OCI-LY3 (cell line): ENCODE measurements at regions not wholly inside any gene's neighbourhood (a gene's known extent, or its start where the extent isn't known, plus 50 kb on each side); places are given as distances from the start of the nearest gene placed in this dataset.
A peak's percentile ranks its signal among the peaks of the same experiment; 100 is the strongest.

Experiments used
- H2AFZ ChIP-seq: fragments of 200-600, 300-600 bp; shearing (Covaris generic); 2 replicates; pipeline ENCODE4 v1.6.0; 2014; ENCODE audit warnings: antibody characterized with exemption, low read depth, low read length
- H3K27ac ChIP-seq: fragments of 200-600, 300-600 bp; sonication (generic); 2 replicates; pipeline ENCODE4 v1.5.1; 2014; ENCODE audit warnings: mild to moderate bottlenecking, low read length, moderate library complexity, mixed read lengths
- H3K27me3 ChIP-seq: fragments of 200-600, 300-600 bp; sonication (generic); 2 replicates; pipeline ENCODE4 v1.6.1; 2014; ENCODE audit warnings: low read depth, low read length, mixed read lengths
- H3K36me3 ChIP-seq: fragments of 200-600, 300-600 bp; sonication (generic); replicated peaks from 2 replicates; pipeline ENCODE3; 2014; ENCODE audit warnings: low read depth, low read length, mixed read lengths
- H3K4me1 ChIP-seq: fragments of 300-600, 200-600 bp; sonication (generic); 2 replicates; pipeline ENCODE4 v1.6.1; 2014; ENCODE audit warnings: low read length, mixed read lengths
- H3K4me2 ChIP-seq: fragments of 200-600, 300-600 bp; sonication (generic); 2 replicates; pipeline ENCODE4 v1.6.1; 2014; ENCODE audit warnings: low read length, mixed read lengths
- H3K4me3 ChIP-seq: fragments of 300-600, 200-600 bp; sonication (generic); 2 replicates; pipeline ENCODE4 v1.5.1; 2014; ENCODE audit warnings: antibody characterized with exemption, mild to moderate bottlenecking, low read length, moderate library complexity
- H3K79me2 ChIP-seq: fragments of 300-600, 200-600 bp; shearing (Covaris generic); 2 replicates; pipeline ENCODE4 v1.6.1; 2014; ENCODE audit warnings: mild to moderate bottlenecking, low read length, mixed read lengths
- H3K9ac ChIP-seq: fragments of 300-600, 200-600 bp; shearing (Covaris generic); 2 replicates; pipeline ENCODE4 v1.6.0; 2014; ENCODE audit warnings: mild to moderate bottlenecking, low read length, moderate library complexity
- H3K9me3 ChIP-seq: fragments of 200-600, 300-600 bp; shearing (Covaris generic); 2 replicates; pipeline ENCODE4 v1.6.1; 2014; ENCODE audit warnings: low read length, mixed read lengths; ENCODE audit not compliant: insufficient read depth
- H4K20me1 ChIP-seq: fragments of 200-600, 300-600 bp; sonication (generic); 2 replicates; pipeline ENCODE4 v1.6.1; 2016; ENCODE audit warnings: low read length, mixed read lengths; ENCODE audit not compliant: insufficient read depth
- EZH2phosphoT487 ChIP-seq: fragments of 200-600 bp; shearing (Covaris generic); IDR thresholded peaks from 2 replicates; pipeline ENCODE4 v1.6.1; 2018; ENCODE audit warnings: antibody characterized with exemption, mixed run types, low read depth
- TF ChIP-seq, protein P1 (sequence below): fragments of 200-600, 300-600 bp; sonication (generic); IDR thresholded peaks from 2 replicates; pipeline ENCODE4 v1.5.1; 2014; ENCODE audit warnings: antibody characterized with exemption, low read length, low read depth

DNA sequence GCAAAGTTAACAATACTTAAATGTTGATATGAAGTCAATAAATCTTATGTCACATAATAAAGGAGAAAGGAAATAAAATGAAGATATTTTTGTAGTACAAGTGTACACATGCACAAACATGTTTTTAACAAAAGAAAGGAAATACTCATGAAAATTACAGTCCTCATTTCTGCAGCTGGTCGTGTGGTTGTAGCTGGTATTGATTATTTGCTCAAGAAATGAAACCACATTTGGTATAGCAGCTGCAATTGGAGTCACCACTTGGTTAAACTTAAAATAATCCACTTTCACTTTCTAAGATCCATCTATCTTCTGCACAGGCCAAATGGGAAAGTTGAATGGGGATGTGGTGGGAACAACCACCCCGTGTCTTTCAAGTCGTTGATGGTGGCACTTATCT is 580.5 kb upstream of the NRXN1 start:
- no peak for TF ChIP-seq EZH2phosphoT487
- TF ChIP-seq, protein P1, sequence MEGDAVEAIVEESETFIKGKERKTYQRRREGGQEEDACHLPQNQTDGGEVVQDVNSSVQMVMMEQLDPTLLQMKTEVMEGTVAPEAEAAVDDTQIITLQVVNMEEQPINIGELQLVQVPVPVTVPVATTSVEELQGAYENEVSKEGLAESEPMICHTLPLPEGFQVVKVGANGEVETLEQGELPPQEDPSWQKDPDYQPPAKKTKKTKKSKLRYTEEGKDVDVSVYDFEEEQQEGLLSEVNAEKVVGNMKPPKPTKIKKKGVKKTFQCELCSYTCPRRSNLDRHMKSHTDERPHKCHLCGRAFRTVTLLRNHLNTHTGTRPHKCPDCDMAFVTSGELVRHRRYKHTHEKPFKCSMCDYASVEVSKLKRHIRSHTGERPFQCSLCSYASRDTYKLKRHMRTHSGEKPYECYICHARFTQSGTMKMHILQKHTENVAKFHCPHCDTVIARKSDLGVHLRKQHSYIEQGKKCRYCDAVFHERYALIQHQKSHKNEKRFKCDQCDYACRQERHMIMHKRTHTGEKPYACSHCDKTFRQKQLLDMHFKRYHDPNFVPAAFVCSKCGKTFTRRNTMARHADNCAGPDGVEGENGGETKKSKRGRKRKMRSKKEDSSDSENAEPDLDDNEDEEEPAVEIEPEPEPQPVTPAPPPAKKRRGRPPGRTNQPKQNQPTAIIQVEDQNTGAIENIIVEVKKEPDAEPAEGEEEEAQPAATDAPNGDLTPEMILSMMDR = no peak

DNA sequence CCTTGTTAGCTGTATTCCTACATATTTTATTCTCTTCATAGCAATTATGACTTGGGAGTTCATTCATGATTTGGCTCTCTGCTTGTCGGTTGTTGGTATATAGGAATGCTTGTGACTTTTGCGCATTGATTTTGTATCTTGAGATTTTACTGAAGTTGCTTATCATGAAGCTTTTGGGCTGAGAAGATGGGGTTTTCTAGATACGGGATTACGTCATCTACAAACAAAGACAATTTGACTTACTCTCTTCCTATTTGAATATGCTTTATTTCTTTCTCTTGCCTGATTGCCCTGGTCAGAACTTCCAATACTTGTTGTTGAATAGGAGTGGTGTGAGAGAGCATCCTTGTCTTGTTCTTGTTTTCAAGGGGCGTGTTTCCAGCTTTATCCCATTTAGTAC is 569.8 kb upstream of the NRXN1 start:
- Histone ChIP-seq H3K4me2 (no peak overlapping the region), H3K27ac (no peak overlapping the region), H2AFZ (no peak overlapping the region), H3K4me3 (no peak overlapping the region), H3K9me3 (no peaks in the 10 kb centered on the region), H3K79me2 (no peaks in the 10 kb centered on the region), H3K4me1 (peaks cover 7% of the 10 kb centered on the region), H3K9ac (no peak overlapping the region), H3K27me3 (no peaks in the 10 kb centered on the region), H3K36me3 (no peaks in the 10 kb centered on the region), H4K20me1 (no peaks in the 10 kb centered on the region)
- no peak for TF ChIP-seq EZH2phosphoT487
- TF ChIP-seq, protein P1 = no peak

More for the DNA sequence above, 580.5 kb upstream of the NRXN1 start:
- Histone ChIP-seq H2AFZ (no peak overlapping the region), H3K36me3 (no peaks in the 10 kb centered on the region), H3K27me3 (no peaks in the 10 kb centered on the region), H3K4me1 (no peaks in the 10 kb centered on the region), H3K4me2 (no peak overlapping the region), H3K9me3 (peaks cover 26% of the 10 kb centered on the region), H3K9ac (no peak overlapping the region), H3K4me3 (no peak overlapping the region), H3K79me2 (no peaks in the 10 kb centered on the region), H4K20me1 (no peaks in the 10 kb centered on the region), H3K27ac (no peak overlapping the region)

DNA sequence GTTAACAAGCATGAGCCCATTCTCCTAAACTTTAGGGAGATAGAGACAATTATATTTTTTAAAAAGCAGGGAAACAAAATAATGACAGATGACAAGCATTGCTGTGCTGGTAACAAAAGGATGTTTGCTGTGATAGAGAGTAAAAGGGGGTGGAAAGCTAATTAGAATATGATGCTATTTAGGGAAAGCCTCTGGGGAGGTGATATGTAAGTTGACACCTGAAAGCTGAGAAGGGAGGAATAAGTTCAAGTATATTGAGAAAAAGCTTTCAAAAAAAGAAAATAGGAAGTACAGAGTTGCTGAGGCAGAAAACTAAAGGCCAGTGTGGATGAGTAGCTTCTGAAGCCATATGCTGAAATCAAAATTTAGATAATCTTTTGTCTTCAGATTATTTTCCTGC is 565.2 kb upstream of the NRXN1 start:
- no peaks in the 10 kb centered on the region for H4K20me1 ChIP-seq
- TF ChIP-seq, protein P1 = no peak
- TF ChIP-seq EZH2phosphoT487 = no peak
- no peak overlapping the region for H3K27ac ChIP-seq
- no peak overlapping the region for H3K4me2 ChIP-seq
- no peak overlapping the region for H3K4me3 ChIP-seq
- no peaks in the 10 kb centered on the region for H3K27me3 ChIP-seq
- H2AFZ ChIP-seq = no peak overlapping the region
- no peaks in the 10 kb centered on the region for H3K36me3 ChIP-seq
- no peak overlapping the region for H3K9ac ChIP-seq
- H3K9me3 ChIP-seq = no peaks in the 10 kb centered on the region
- H3K79me2 ChIP-seq = no peaks in the 10 kb centered on the region
- H3K4me1 ChIP-seq = peaks cover 21% of the 10 kb centered on the region

DNA sequence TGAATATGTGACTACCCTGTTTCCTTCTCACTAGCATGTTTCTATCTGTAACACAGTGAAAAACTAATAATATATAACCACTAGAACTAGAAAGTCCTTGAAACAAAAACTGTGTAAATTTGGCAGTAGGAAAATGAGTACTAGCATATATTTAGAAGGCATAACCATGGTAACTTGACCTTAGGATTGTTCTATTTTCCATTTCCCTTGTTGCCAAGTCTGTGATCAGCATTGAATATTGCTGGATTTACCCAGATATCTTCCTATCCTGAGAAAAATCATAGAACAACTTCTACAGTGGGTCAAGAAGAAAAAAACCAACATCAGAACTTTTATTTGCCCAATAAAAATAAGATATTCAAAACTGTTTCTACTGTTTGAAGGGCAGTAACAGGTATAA is 563.9 kb upstream of the NRXN1 start:
- Histone ChIP-seq H3K9ac (no peak overlapping the region), H3K9me3 (no peaks in the 10 kb centered on the region), H3K4me1 (peaks cover 21% of the 10 kb centered on the region), H3K4me3 (no peak overlapping the region), H3K27me3 (no peaks in the 10 kb centered on the region), H3K79me2 (no peaks in the 10 kb centered on the region), H3K27ac (peak overlapping the region; percentile 12; the same call in 1 of the 2 replicates), H4K20me1 (no peaks in the 10 kb centered on the region), H2AFZ (no peak overlapping the region), H3K36me3 (no peaks in the 10 kb centered on the region), H3K4me2 (no peak overlapping the region)
- TF ChIP-seq EZH2phosphoT487 = no peak
- TF ChIP-seq, protein P1 = no peak
